Adrenal gland (tissue), 5 donors: ENCODE measurements at regions not wholly inside any gene's neighbourhood (a gene's known extent, or its start where the extent isn't known, plus 50 kb on each side); places are given as distances from the start of the nearest gene placed in this dataset.

Experiments used
- CTCF ChIP-seq, 6 experiments: fragments of 450-650 bp in 4 of 6; fragments of 200-600 bp in 2 of 6; sonication (generic) in 1 of 6; IDR thresholded peaks; 1 replicate in 5 of 6; 2 replicates in 1 of 6; pipeline versions ENCODE4 v1.5.1 to v1.8.0; 2016 to 2021; ENCODE audit warnings: antibody characterized with exemption in 6 of 6, mild to moderate bottlenecking in 2 of 6, moderate library complexity in 1 of 6
- POLR2A ChIP-seq, 2 donors: fragments of 450-650 bp; IDR thresholded peaks; one replicate each; pipeline ENCODE4 v1.6.1; 2017; ENCODE audit warnings: antibody characterized with exemption in 2 of 2, mild to moderate bottlenecking in 2 of 2, moderate library complexity in 1 of 2
- donor health status: DM: no; HTN: no; CAD: no.

GRCh38 chr3:73294537-73294936 lies 233.1 kb downstream of the EBLN2 start:
- no peak for TF ChIP-seq CTCF (IDR thresholded peaks at IDR 0.05)
- no peak for TF ChIP-seq POLR2A (IDR thresholded peaks at IDR 0.05)
